Astrocyte (in vitro differentiated cells and primary cell): ENCODE measurements at regions not wholly inside any gene's neighbourhood (a gene's known extent, or its start where the extent isn't known, plus 50 kb on each side); places are given as distances from the start of the nearest gene placed in this dataset.

Source experiments
- CTCF ChIP-seq: IDR thresholded peaks from 2 replicates; pipeline ENCODE4 v1.5.1; 2011; ENCODE audit warnings: low read depth, mild to moderate bottlenecking, inconsistent platforms, low read length, moderate library complexity; ENCODE audit not compliant: insufficient read depth
- EZH2 ChIP-seq: IDR thresholded peaks from 2 replicates; pipeline ENCODE4 v1.6.1; 2012; ENCODE audit warnings: mild to moderate bottlenecking, low read length, inconsistent platforms; ENCODE audit not compliant: insufficient read depth

GRCh38 chr4:163865010-163865409, 370.5 kb downstream of the TMA16 start:
- TF ChIP-seq CTCF (no peak), EZH2 (no peak)
